Epidermal melanocyte (primary cell): ENCODE measurements at regions not wholly inside any gene's neighbourhood (a gene's known extent, or its start where the extent isn't known, plus 50 kb on each side); places are given as distances from the start of the nearest gene placed in this dataset.

Experiments
- DNase-seq: peaks from one replicate; pipeline ENCODE4 v3.0.0; 2011; ENCODE audit warnings: low spot score; ENCODE audit not compliant: insufficient read length

DNA sequence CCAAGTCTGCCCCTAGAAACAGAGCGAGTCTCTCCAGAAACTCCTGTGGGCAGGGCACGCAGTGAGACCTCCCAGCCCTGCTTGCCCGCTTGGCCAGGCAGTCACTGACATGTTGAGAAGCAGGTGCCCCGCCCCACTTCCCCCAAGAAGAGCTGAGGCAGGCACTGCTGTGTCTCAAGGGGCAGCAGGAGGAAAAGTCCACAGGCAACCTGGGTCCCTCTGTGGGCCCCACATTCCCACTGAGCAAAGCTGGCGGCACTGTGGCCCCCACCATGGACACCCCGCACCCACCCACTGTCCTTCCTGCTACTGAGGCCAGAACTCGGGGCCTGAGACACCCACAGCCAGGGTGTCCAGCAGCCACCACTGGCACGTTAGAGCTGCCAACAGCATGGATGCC, 137.3 kb upstream of the NKX1-1 start:
- DNase-seq, result no peak

DNA sequence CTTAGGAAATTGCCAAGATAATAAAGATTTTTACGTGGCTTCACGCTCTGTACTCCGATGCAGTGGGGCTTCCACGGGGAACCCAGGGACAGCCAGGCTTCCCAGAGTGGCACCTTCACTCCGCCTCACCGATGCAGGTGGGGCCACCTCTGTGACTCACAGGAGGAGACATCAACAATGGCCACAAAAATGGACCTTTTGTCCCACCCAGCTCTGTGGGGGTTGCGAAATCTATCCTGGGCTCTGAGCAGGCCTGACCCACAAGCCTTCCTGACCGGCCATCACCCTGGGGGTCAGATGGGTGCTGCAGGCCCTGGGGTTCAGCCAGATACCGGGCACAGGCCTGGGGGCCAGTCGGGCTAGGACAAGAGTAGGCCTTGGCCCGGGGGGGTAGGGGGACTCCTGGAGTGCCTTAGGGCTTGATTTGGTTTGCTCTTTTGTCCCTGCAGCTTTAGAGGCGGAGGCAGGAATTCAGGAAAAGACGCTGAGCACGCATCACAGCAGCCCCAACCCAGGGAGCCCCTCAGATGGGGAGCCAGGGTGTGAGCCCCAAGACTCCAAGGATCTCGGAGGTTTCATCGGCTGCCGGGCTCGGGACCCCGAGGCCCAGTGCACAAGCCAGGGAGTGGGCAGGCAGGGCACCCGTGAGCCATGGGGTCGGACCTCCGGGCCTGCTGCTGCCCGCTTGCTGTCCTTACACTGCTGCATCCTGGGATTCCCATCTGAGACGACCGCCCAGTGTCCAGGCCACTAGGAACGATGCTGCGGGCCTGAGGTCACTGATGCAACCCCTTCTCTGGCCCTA, 136.5 kb upstream of the NKX1-1 start:
- DNase-seq, result no peak

DNA sequence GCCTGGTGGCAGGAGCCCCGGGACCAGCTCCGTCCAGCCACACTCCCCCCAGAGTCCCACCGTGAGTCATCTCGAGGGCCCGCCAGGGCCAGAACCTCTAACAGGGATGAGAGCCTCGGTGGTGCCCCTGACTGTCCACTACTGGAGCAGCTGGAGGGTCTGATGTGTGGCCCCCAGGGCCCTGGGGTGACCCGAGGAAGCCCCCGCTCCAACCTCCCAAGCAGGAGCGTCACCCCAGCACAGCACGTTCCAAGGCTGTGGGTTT, 135.9 kb upstream of the NKX1-1 start:
- no peak for DNase-seq

DNA sequence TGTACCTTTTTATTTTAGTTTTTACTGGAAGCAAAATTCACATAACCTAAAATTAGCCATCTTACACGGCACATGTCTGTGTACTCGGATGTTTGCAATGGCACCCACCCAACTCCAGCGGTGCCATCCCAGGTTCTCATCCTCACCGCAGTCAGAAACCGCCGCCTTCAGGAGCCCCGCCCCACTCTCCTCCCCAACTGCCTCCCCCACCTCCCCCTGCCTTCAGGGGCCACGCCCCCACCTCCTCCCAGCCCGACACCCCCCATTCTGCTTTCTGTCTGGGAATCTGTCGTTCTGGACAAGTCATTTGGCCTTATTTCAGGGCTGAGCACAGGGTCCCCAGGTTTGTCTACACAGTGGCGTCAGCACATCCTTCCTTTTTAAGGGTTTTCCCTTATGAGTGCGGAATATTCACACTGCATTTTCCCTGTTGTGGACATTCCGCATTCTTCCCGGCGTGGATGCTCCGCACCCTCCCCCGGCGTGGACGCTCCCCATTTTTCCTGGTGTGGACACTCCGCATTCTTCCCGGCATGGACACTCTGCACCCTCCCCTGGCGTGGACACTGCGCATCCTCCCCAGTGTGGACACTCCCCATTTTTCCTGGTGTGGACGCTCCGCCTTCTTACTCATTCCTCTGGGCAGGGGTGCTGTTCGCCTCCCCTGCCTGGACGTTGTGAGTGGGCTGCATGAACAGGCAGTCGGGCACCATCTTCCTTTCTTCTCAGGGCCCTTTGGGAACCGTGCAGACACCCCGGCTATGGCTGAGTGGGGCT, 135.4 kb upstream of the NKX1-1 start:
- DNase-seq, result no peak

DNA sequence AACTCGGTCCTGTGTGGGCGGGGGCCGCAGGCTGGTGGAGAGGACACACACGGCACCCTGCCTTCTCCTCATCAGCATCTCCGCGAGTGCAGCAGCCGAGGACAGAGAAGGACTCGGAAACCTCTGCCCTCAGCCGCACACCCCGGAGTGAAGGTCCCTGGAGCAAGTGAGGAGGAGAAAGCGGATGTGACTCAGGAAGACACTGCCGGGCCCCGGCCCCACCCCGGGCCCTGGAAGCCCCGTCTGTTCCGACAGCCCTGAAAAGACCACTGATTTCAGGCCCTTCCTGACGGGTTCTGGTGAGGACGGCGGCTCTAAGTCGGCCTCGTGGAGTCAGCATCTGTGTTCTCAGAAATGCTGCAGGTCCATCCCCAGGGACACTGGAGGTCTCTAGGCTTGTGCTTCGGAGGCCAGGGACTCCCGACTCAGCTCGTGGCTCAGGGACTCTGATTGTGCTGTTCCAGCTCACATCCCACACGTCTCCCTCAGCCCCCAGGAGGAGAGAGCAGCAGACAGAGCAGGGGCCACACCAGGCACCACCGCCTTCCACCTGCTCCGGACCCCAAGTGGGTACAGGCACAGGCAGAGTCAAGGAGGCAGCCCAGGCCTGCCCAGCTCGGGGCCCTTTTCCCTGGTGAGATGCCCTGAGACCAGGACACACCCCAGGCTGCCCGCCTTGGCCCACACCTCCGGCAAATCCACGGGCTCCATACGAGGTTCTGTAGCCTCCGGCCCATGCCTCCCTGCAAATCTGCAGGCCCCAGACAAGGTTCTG, 134.5 kb upstream of the NKX1-1 start:
- no peak for DNase-seq

DNA sequence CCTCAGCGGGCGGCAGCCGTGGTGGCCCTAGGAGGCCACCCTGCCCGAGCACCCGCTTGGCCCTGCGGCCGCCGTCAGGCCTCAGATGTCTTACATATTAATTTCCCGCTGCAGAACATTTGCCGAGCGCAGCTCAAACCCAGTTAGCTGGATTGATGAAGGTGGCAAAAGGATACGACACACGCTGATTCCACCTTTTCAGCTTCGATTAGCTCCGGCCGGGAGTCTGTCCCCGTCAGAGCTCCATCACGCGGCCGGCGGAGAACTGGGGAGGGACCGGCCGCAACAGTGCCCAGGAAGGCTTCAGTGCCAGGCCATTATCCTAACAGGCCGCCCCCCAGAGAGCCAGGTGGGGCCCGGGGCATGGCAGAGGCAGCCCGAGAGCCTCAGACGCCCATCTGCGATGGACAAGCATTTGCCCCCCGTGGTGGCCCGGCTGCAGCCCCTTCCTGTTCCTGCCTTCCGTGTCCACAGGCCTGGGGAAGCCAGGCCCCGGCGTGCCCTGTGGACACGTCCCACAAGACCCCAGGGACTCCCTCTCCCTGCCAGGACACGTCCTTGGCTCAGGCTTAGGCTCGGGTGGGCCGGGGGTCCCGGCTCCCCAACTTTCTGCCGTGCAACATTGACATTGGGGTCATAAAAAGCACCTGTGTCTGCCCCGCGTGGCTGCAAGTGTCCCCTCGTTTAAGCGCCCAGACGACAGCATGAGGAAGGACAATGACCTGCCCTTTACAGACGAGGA, 133.8 kb upstream of the NKX1-1 start:
- DNase-seq, result no peak

DNA sequence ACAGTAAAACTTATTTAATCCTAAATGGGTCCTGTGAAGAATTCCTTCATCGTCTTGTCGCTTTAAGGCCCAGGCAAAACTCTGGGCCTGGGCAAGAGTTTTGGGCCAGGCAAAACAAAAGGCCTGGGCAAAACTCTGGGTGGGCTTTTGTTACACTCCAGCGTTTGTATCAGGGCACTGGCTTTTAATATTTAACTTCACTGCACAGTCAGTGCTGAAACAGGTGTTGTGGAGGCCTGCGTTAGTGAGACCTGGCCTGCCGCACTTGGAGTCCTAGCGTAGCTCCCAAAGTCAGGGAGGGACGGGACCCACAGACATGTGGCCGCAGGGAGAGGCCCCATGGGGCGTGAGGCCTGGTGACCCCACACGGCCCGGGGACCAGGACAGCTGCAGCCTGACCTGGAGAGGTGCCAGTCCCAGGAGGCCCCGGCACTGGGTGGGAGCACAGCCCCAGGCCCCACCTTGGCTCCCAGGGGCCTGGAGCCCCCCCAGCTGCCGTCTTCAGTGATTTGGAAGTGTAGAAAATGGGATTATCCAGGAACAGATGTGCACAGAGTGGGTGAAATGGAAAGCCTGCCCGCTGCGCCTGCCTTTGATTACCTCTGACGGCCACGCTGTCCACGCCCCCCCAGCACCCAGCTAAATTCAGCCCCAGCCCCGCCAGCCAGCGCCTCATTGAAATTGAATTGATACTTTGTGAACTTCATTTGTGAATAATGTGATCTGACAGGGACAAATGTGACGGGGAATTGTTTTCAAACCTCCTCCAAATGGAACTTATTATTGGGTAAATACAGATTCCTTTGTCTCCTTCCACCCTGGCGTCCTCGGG, 132.9 kb upstream of the NKX1-1 start:
- no peak for DNase-seq

DNA sequence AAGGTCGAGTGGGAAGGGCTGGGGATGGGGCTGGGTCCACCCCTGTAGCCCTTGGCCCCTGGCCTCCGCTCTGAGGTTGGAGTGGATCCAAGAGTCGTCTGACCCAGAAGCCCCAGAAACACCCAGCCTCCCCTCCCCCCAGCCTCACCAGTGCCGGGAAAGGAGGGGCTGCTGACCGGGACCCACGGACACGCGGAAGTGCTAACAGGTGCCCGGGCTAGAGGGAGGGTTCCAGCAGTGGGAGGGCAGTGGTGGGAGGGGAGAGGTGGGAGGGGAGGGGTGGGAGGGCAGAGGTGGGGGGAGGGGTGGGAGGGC, 131.8 kb upstream of the NKX1-1 start:
- DNase-seq, result no peak

DNA sequence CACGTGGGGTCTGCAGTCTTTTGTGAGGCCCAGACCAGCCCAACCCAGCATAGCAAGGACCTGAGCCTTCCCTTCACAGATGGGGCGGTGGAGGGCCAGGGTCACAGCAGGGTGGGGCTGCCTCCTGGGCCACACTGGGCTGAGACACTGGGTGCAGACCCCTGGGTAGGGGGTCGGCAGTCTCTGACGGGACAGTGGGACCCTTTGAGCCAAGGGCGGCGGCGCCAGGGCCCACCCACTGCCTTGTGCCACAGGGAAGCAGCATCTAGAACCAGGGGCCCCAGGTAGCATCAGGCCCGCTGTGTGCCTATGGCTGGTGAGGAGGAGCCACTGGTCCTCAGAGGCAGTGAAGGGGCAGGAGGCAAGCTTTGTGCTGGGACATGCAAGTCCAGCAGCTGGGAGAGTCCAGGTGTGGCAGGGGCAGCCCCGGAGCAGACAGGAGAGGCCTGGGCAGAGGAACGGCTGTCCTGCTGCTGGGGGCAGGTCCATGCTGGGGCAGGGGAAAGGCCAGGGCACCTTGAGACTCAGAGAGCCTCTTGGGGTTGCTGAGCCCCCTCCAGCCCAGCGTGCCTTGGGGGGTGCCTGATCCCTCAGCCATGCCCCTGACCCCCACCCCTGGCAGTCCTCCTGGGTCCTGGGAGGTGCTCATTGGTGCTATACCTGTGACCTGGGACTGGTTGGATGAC, 131.3 kb upstream of the NKX1-1 start:
- DNase-seq, result no peak

DNA sequence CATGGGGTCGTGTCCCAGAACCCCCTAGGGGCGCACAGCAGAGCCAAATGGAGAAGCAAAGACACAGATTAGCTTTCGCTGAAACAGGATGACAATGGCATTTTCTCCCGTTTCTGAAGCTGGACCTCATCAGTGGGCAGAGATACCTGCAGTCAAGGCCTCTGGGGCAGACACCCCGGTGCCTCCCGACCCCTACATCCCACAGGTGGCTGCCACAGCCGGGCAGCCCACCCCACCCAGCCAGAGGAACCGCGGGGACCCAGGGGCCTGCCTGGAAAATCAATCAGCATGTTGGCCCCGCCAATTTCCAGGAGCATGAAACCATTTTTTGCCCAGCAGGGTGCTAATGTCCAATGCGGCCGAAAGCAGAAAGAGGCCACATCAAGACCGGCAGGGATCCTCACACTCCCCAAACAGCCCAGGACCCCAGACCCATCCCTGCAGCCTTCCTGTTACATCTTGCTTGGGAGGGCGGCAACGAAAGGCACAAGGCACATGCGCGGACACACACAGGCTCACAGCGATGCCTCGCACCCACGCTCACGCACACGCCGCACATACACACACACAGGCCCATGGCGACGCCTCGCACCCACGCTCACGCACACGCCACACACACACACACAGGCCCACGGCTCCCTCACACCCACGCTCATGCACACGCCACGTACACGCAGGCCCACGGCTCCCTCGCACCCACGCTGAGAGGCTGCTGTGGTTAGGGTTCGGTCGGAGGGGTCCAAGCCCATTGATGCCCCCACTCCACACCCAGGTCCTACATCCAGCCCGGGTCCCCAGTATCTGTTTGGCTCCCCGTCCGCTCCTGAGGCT, 130.6 kb upstream of the NKX1-1 start:
- DNase-seq, result no peak

DNA sequence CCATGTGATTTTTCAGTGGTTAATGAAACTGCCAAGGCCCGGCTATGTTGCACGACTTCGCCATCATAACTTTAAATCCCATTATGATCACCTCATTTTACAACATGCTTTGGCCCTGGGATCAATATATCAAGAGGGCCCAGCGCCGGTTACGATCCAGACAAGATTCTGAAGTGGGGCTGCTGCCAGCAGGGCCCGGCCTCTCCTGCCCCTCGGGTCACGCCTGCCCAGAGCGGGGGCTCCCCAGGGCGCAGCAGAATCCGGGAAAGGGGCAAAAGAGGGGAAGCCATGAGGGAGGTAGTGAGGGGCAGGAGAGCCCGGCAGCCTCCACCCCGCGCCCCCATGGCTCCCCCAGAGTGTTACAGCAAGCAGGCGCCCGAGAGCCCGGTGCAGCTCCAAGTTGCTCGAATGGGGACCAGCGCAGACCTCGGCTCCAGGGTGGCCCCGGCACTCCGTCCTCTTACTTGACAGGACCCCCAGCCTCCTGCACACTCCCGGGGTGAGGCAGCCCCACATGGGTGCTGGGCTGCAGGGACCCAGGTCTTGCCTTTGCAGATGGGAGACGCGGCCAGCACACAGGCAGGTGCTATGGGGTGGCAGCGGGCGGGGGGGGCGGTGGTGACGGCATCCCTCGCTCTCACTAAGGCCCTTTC, 129.8 kb upstream of the NKX1-1 start:
- DNase-seq, result no peak

DNA sequence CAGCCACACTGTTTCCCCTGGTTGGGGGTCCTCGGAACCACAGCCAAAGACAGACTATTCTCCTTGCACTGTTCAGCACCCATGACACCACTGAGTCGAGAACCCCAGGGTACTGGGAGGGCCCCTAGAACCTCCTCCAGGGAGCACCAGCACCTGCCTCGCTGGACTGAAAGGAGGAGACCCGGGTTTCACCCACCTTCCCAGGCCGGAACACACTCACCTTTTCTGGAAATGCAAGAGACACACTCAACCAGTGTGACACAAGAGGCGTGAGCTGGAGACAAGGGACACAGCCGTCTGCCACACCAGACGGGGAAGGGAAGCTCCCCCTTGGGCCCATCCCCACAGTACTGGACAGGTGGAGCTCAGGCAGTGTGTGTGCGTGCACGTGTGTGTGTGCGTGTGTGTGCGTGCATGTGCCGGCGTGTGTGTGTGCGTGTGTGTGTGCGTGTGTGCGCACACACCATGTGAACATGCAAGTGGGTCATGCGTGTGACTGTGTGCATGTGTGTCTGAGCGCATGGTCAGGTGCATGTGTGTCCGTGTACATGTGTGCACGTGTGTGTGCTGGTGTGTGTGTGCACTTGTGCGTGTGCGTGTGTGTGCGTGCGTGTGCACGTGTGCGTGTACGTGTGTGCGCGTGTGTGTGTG, 128.8 kb upstream of the NKX1-1 start:
- no peak for DNase-seq

DNA sequence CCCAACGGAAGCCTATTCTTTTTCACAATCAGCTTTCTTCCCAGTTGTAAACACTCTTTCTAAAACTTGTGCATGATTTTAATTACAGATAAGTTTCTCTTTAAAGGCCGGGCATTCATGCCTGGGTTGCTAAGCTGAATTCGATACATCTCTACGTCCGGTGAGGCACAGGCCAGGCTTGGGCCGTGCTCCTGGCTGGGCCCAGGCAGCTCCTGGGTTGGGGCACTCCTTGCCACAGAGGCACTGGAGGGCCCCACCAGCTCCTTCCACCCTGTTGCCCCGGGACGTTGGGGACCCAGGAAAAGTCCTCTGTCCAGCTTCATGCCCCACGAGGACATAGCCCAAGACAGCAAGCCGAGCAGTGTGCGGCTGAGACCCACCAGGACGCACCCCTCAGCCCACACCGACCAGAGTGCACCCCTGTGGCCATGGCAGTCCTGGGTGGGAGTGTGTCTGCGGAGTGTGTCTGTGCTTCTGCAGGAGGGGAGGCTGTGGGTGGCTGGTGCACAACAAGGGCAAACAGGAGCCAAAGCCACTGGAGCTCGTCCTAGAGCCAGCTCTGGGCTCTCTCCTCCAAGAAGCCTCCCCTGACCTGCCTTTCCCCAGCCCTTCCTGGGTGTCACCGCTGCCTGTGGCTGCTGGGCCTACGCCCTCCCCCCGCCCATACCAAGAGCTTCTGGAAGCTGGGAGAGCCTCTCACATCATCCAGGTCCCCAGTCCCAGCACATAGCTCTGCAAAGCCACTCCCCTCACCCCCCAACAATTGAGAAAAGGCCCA, 128.0 kb upstream of the NKX1-1 start:
- no peak for DNase-seq

DNA sequence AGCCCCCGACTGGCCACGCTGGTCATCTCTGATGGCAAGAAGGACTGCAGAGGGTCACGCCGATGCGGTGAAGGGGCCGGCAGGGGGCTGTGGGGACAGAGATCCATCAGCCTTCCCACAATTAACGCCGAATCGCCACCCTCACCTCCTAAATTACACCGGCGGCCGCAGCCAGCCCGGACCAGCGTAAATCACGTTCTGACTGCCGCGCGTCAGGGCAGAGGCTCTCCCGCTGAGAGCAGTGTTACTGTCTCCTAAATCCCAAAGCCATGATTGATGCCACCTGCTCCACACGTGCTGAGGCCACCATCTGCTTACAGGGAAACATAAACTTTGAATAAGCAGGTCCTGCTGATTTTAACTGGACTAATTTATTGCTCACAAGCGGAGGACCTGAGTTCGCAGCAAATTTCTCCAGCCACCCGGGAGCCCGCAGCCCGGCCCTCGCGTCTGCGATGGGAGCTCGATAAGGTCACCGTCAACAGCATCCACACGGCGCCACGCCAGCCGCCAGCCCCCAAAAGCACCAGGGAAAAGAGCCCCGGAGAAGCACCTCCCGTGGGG, 127.3 kb upstream of the NKX1-1 start:
- DNase-seq, result no peak

DNA sequence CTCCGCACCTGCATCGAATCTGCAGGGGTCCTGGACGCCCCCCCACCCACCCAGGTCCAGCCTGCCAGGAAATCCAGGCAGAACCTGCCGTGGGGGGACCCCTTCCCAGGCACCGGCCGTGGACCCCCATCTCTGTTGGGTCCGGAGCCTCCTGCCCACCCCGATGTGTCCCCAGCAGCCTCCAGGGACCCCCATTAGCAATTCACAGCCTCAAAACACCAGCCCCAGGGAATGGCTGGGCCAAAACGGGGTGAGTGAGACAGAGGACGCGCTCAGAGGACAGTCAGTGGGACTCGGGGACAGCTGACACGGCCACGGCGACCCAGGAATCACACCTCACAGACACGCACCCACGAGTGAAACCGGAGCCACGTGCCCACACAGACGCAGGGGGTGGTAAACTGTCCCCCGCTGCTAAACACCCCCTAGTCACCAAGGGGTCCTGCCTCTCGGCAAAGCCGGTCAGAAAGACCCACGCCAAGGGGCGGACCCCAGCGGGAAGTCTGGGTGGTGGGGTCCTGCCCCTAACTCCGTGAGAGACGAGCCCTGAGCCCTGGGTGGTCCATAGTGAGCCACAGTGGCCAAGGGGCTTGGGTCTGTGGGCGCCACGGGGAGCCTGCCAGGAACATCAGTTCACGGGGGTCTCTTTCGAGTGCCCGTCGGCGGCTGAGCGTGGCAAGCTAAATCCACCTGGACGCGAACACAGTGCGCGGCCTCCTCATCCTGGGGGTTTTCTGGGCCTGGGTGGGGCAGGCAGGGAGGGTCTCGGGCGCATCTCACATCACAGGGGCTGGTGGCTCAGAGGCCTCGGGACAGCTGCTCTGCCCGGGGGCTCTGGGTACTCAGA, 126.5 kb upstream of the NKX1-1 start:
- no peak for DNase-seq
